ENCODE measurements at regions not wholly inside any gene's neighbourhood (a gene's known extent, or its start where the extent isn't known, plus 50 kb on each side); places are given as distances from the start of the nearest gene placed in this dataset.

DNA sequence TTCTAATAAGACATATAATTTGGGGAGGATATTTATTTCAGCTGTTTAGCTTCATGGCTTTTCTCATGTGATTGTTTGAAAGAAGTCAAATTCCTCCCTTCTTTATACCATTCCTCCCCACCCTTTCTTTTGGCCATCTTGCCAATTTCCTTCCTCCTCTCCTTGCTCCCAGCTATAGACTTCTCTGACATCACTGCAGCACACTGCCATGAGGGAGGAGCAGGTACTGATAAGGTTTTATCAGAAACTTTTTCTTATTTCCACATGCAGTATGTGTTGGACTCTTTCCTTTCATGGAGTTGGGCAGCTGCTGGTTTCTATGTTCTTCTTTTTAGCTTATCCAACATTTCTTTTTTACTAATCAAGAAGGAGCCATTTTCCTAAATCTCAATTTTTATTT is 481.7 kb upstream of the NR3C2 start:
- TF ChIP-seq CTCF (IDR thresholded peaks at IDR 0.05; ENCODE audit: insufficient read depth, low read length, poor library complexity, severe bottlenecking): no peak
- TF ChIP-seq EZH2phosphoT487 (conservative IDR thresholded peaks at IDR 0.05; ENCODE audit: low read length): no peak
